Fibroblast of pulmonary artery (primary cell): ENCODE measurements at regions not wholly inside any gene's neighbourhood (a gene's known extent, or its start where the extent isn't known, plus 50 kb on each side); places are given as distances from the start of the nearest gene placed in this dataset.
"Not testable (repeated sequence)": the region's sequence is repeated elsewhere in the genome, so short reads cannot be mapped to it uniquely, and the experiment has no call there.

ENCODE experiments used
- DNase-seq: peaks from one replicate; pipeline ENCODE4 v3.0.0-alpha.2; 2010; ENCODE audit warnings: low read depth
- H3K4me3 ChIP-seq: replicated peaks from 2 replicates; pipeline ENCODE4 v1.5.1; 2011; ENCODE audit warnings: low read depth, mild to moderate bottlenecking, control low read depth, low read length, moderate library complexity
- TF ChIP-seq, protein P1 (sequence below): IDR thresholded peaks from 2 replicates; pipeline ENCODE4 v1.5.1; 2011; ENCODE audit warnings: mild to moderate bottlenecking, control low read depth, low read length, inconsistent platforms; ENCODE audit errors: missing control alignments

DNA sequence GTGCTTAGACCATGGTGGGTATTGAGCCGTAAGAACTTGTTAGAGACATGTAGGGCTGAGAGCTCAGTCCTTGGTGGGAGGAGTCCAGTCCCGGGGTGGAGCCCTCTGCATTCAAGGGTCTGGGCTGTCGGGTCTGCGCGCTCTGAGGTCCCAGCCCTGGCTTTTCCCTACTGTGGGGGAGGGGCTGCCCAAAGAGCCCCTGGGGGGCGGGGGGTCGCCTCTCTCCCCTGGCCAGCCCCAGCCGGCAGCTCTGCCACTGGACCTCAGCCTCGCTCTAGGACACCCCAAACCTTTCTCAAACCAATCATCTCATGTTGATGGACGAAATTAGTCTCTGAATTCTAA lies 1006.4 kb downstream of the BRD1 start:
- H3K4me3 ChIP-seq = no peak overlapping the region
- TF ChIP-seq, protein P1, sequence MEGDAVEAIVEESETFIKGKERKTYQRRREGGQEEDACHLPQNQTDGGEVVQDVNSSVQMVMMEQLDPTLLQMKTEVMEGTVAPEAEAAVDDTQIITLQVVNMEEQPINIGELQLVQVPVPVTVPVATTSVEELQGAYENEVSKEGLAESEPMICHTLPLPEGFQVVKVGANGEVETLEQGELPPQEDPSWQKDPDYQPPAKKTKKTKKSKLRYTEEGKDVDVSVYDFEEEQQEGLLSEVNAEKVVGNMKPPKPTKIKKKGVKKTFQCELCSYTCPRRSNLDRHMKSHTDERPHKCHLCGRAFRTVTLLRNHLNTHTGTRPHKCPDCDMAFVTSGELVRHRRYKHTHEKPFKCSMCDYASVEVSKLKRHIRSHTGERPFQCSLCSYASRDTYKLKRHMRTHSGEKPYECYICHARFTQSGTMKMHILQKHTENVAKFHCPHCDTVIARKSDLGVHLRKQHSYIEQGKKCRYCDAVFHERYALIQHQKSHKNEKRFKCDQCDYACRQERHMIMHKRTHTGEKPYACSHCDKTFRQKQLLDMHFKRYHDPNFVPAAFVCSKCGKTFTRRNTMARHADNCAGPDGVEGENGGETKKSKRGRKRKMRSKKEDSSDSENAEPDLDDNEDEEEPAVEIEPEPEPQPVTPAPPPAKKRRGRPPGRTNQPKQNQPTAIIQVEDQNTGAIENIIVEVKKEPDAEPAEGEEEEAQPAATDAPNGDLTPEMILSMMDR = no peak
- DNase-seq = no peak

DNA sequence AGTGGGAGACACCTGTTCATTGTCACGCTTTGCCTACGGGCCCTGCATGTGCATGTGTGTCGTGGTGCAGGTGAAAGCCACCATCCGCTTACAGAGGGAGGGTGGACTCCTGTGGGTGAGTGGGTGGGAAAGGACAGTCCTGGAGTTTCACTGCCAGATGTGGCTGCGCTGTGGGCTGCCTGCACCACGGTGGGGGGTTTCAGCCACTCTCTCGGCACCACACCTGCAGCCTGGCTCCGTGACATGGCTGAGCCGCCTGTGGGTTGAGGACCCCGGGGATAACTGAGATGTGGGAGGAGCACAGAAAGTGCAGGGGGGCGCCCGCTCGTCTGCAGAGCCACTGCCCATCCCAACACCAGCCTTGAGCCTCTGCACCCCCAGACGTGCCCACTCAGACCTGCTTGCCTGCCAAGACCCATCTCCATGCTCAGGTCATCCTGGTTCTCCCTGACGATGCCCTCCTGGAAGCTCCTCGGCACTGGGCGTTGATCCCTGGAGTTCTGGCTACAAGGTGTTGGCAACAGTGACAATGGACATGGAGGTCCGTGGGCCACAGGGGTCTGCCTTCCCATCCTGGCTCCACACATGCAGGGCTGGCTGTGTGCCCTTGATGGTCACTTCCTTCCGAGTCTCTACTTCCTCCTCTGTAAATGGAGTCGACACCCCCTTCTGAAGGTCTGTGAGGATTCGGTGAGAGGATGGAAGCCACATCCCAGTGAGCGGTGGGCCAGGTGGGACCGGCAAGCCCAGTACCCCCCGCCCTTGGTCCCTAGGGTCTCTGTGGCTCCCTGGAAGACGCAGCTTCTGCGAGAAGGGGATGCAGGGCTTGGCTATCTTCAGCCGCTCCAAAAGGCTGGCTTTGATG lies 1007.0 kb downstream of the BRD1 start:
- no peak for DNase-seq
- TF ChIP-seq, protein P1 = no peak
- no peak overlapping the region for H3K4me3 ChIP-seq

GRCh38 chr22:48819961-48820360 lies 1007.7 kb downstream of the BRD1 start:
- TF ChIP-seq, protein P1 = no peak
- DNase-seq = no peak
- no peak overlapping the region for H3K4me3 ChIP-seq

- H3K4me3 ChIP-seq = no peak overlapping the region
- no peak for DNase-seq
- TF ChIP-seq, protein P1 = no peak
These were observed 1008.4 kb downstream of the BRD1 start for GRCh38 chr22:48819232-48819631.

GRCh38 chr22:48817491-48817890 lies 1010.2 kb downstream of the BRD1 start:
- not testable (repeated sequence) for DNase-seq, H3K4me3 ChIP-seq

GRCh38 chr22:48811885-48812284 lies 1015.8 kb downstream of the BRD1 start:
- no peak for DNase-seq
- H3K4me3 ChIP-seq = no peak overlapping the region
- TF ChIP-seq, protein P1 = no peak

DNA sequence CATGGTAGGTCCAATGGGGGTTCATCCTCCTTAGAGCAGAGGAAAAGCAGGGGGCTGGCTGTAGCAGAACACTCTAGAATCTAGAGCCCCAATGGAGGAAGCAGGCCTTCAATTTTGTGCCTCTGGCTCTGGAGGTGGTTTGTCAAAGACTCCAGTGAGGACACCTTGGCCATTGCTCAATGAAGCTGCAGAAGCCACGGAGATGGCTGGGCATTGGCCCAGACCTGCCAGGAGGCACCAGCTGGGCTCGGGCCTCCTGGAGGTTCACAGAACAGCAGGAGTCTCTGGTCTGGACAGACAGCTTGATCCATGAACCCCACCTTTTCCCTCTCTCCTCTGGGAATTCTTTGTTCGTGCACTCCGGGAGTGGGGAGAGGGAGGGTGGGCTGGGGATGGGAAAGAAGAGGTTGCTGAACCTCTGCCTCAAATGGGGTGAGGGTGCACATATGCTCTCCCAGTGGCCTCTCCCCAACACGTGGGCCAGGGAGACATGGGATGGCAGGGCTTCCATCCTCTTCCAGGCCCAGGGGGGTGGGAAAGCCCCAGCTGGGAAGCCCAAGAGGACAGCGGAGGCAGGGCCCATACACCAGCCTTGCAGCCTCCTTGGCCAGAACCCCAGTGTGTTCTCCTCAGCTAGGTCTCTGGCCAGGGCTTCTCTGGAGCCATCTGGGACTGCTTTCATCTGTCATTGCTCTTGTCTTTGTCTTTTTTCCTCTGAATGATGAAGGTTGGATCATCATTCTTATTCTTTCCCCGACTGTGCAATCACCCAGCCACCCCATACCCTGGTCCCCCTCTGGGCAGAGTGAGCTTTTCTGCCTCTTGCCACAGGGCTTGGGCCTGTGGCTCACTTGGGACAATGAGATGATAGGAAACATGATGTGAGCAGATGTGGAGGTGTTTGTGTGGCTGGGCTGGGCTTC lies 1019.4 kb downstream of the BRD1 start:
- DNase-seq = no peak
- TF ChIP-seq, protein P1 = no peak
- H3K4me3 ChIP-seq = no peak overlapping the region
